ENCODE measurements at regions not wholly inside any gene's neighbourhood (a gene's known extent, or its start where the extent isn't known, plus 50 kb on each side); places are given as distances from the start of the nearest gene placed in this dataset.

- TF ChIP-seq CTCF (IDR thresholded peaks at IDR 0.05) (no peak), POLR2A (IDR thresholded peaks at IDR 0.05) (no peak)
- H3K27ac ChIP-seq: no peak overlapping the region
- peaks cover 0 to 8% (median 0%) of the 10 kb centered on the region in 4 donors for H3K4me1 ChIP-seq
- H3K4me3 ChIP-seq: no peak overlapping the region
- H3K27me3 ChIP-seq: no peaks in the 10 kb centered on the region
- H3K9me3 ChIP-seq: no peaks in the 10 kb centered on the region
- H3K36me3 ChIP-seq: no peaks in the 10 kb centered on the region
- no peak for DNase-seq
Measured at GRCh38 chr10:21311426-21311825, 214.1 kb downstream of the SKIDA1 start.

GRCh38 chr10:21309427-21309826, 216.1 kb downstream of the SKIDA1 start:
- H3K27me3 ChIP-seq: no peaks in the 10 kb centered on the region
- no peaks in the 10 kb centered on the region for H3K4me1 ChIP-seq
- no peak overlapping the region for H3K4me3 ChIP-seq
- H3K36me3 ChIP-seq: no peaks in the 10 kb centered on the region
- no peak for DNase-seq
- no peak overlapping the region for H3K27ac ChIP-seq
- no peak for TF ChIP-seq CTCF (IDR thresholded peaks at IDR 0.05)
- no peak for TF ChIP-seq POLR2A (IDR thresholded peaks at IDR 0.05)
- H3K9me3 ChIP-seq: no peaks in the 10 kb centered on the region

- Histone ChIP-seq H3K4me3 (no peak overlapping the region), H3K9me3 (no peaks in the 10 kb centered on the region), H3K27me3 (no peaks in the 10 kb centered on the region), H3K27ac (no peak overlapping the region), H3K36me3 (no peaks in the 10 kb centered on the region), H3K4me1 (no peaks in the 10 kb centered on the region)
- DNase-seq: no peak
- TF ChIP-seq POLR2A (IDR thresholded peaks at IDR 0.05) (no peak), CTCF (IDR thresholded peaks at IDR 0.05) (no peak)
Measured at GRCh38 chr10:21308946-21309345, 216.5 kb downstream of the SKIDA1 start.

- no peaks in the 10 kb centered on the region for H3K36me3 ChIP-seq
- no peak overlapping the region for H3K27ac ChIP-seq
- H3K4me1 ChIP-seq: no peaks in the 10 kb centered on the region
- no peaks in the 10 kb centered on the region for H3K9me3 ChIP-seq
- H3K27me3 ChIP-seq: no peaks in the 10 kb centered on the region
- no peak overlapping the region for H3K4me3 ChIP-seq
- TF ChIP-seq CTCF (IDR thresholded peaks at IDR 0.05) (no peak), POLR2A (IDR thresholded peaks at IDR 0.05) (no peak)
- no peak for DNase-seq
Measured at GRCh38 chr10:21308018-21308417, 217.5 kb downstream of the SKIDA1 start.

GRCh38 chr10:21304608-21305007, 220.9 kb downstream of the SKIDA1 start:
- DNase-seq: no peak
- TF ChIP-seq POLR2A (IDR thresholded peaks at IDR 0.05) (no peak), CTCF (IDR thresholded peaks at IDR 0.05) (no peak)
- no peaks in the 10 kb centered on the region for H3K4me1 ChIP-seq
- H3K27ac ChIP-seq: no peak overlapping the region
- H3K27me3 ChIP-seq: no peaks in the 10 kb centered on the region
- no peak overlapping the region for H3K4me3 ChIP-seq
- no peaks in the 10 kb centered on the region for H3K9me3 ChIP-seq
- no peaks in the 10 kb centered on the region for H3K36me3 ChIP-seq

- no peaks in the 10 kb centered on the region for H3K27me3 ChIP-seq
- TF ChIP-seq CTCF (IDR thresholded peaks at IDR 0.05) (no peak), POLR2A (IDR thresholded peaks at IDR 0.05) (no peak)
- H3K27ac ChIP-seq: no peak overlapping the region
- DNase-seq: no peak
- H3K4me3 ChIP-seq: no peak overlapping the region
- H3K9me3 ChIP-seq: no peaks in the 10 kb centered on the region
- H3K4me1 ChIP-seq: no peaks in the 10 kb centered on the region
- no peaks in the 10 kb centered on the region for H3K36me3 ChIP-seq
Measured at GRCh38 chr10:21304198-21304597, 221.3 kb downstream of the SKIDA1 start.

Measured in Peyer's patch (tissue), 4 donors.